CD4-positive, alpha-beta T cell treated with Interleukin-6 for 4 hours (primary cell): ENCODE measurements at regions not wholly inside any gene's neighbourhood (a gene's known extent, or its start where the extent isn't known, plus 50 kb on each side); places are given as distances from the start of the nearest gene placed in this dataset.
A peak's percentile ranks its signal among the peaks of the same experiment; 100 is the strongest.
"Not testable (repeated sequence)": the region's sequence is repeated elsewhere in the genome, so short reads cannot be mapped to it uniquely, and the experiment has no call there.

Experiments used
- DNase-seq: peaks from one replicate; pipeline ENCODE4 v3.0.0-alpha.2; 2020; ENCODE audit warnings: mixed read lengths

DNA sequence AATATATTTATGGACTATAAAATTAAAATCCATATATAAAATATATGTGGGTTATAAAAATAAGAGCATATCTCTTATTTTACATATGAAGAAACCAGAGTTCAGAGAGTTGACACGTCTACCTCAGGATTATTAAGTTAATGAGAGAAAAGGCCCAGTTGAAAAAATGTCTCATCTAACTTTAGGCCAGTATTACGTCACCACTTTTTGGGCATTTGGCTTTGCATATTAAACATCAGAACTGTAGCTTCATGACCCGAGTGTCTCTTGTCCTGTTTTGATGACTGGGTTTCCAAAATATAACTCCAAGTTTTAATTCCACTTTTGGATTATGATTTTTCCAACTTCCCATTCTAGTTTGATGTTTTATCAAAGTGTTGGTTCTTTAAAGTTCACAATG is 1026.1 kb downstream of the SLC6A15 start:
- DNase-seq: no peak

DNA sequence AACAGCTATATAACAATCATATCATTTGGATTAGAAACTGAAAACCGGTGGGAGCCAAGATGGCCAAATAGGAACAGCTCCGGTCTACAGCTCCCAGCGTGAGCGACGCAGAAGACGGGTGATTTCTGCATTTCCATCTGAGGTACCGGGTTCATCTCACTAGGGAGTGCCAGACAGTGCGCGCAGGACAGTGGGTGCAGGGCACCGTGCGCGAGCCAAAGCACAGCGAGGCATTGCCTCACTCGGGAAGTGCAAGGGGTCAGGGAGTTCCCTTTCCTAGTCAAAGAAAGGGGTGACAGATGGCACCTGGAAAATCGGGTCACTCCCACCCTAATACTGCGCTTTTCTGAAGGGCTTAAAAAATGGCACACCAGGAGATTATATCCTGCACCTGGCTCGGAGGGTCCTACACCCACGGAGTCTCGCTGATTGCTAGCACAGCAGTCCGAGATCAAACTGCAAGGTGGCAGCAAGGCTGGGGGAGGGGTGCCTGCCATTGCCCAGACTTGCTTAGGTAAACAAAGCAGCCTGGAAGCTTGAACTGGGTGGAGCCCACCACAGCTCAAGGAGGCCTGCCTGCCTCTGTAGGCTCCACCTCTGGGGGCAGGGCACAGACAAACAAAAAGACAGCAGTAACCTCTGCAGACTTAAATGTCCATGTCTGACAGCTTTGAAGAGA is 1041.5 kb downstream of the SLC6A15 start:
- not testable (repeated sequence) for DNase-seq

DNA sequence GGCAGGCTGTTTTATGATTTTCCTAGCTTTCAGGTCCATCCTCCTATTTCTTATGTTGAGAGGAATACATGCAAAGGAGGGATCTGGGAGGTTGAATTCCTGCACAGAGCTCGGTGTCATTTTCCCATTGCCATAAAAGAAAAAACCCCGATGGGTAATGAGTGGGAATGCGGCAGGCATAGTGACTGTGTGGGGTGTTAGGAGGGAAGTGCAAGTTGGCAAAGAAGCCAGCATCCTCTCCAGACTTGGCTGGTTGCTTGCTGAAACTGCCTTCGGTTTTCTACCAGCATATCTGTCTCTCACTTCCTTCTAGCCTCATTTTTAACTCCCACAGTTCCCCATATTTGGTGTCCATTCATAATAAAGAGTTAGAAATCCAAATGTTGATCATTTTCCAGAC is 1046.1 kb downstream of the SLC6A15 start:
- no peak for DNase-seq

DNA sequence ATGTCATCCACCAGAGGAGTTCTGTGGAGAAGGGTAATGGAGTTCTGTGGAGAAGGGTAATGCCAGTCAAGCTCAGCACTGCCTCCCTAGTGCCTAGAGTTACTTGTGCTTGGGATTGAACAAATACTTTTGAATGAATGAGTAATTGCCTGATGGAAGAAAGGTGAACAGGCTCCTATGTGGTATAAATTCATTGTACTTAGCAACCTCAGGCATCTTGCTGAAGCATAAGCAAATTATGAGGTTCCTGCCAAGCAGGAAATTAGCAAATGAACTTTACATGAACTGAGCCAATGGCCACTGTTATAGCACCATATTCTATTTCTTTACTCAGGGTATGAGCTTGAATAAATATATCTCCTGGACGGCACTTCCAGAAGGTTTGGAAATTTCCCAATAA is 1047.2 kb downstream of the SLC6A15 start:
- no peak for DNase-seq

DNA sequence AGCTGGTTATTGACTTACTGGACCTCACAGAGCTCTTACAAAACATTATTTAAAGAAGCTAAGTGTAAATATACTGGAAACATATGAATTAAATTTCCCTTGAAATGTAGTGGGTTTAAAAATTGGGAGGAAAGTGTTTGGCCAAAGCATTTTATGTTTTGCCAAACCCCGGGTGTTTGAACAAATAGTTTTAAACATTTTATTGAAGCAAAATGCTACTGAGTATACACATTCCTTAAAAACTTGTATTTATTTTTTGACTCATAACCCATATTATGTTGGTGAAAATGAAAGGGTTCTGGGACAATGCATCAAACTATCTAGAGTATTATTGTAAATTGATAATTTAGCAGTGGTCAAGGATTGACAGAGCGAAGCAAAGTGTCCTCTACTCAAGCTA is 1048.5 kb downstream of the SLC6A15 start:
- DNase-seq: no peak

DNA sequence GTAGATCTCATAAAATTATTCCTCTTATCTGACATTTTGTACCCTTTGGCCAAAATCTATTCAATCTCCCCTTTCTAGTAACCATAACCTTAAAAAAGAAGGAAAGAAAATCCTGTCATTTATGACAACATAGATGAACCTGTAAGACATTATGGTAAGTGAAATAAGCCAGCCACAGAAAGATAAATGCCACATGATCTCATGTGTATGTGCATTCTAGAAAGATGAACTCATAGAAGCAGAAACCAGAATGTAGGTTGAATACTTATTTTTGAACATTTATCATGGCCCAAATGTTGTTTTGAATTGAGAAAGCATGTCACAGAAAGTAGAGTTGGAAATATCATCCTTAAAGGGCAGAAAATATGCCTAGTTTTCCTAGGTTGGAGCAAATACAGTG is 1053.6 kb downstream of the SLC6A15 start:
- DNase-seq: no peak

DNA sequence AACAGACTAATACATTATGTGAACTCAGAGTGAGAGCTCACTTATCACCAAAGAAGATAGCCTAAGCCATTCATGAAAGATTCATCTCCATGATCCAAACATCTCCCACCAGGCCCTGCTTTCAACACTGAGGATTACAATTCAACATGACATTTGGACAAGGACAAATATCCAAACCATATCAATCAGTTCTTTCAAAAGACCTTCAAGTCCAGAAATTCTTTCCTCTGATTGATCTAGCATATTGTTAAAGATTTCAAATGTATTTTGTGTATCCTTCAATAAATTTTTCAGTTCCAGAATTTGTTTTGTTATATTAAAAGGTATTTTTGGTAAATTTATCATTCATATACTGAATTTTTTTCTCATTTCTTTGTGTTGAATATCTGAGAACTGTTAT is 1055.8 kb downstream of the SLC6A15 start:
- no peak for DNase-seq

DNA sequence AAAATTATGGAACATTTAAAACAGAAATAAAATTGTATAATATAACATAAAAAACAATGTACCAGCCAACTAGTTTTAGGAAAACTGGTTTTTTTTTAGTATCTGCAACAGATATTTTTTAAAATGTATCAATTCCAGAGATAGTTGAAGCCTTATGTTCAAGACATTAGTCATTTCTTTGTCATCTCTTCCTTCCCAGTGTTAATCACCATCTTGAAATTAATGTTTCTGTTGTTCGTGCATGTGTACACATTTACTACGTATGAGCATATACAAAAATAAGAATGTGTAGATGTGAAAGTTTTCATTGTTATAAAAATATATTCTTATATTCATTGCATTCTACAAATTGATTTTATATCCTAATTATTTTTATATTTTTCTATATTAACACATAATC is 1062.1 kb downstream of the SLC6A15 start:
- no peak for DNase-seq

DNA sequence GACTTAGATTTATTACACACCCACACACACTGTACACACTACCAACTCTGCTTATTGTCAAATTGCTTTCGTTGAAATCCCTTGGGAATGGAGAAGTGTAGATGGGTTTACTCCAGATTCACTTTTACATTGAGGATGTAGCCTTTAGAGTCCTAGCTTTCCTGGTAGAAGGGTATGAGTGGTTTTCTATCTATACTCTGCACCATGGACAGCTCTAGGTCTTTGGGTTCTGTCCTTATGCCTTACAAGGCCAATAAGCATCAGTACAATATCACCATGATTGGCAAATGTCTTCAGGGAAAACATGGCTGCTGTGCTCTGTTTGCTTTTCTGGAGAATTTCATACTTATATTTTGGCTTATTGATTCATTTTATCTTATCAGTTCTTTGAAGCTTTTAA is 1063.9 kb downstream of the SLC6A15 start:
- no peak for DNase-seq

DNA sequence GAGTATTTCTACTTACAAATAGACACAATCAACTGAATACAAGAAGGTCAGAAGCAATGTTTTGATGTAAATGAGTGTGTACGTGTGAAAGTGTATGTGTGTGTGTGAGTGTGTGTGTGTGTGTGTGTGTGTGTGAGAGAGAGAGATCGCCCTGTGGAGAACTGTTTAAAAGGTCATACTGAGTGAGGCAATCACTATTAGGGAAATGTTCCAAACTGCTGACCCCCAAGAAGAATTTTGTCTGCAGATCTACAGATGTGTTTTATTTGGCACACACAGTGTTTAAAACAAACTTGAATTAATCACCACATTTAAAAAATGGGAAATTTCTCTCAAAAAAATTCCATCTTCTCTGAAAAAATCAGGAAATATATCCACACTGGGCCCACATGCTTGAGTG is 1069.1 kb downstream of the SLC6A15 start:
- DNase-seq: no peak

DNA sequence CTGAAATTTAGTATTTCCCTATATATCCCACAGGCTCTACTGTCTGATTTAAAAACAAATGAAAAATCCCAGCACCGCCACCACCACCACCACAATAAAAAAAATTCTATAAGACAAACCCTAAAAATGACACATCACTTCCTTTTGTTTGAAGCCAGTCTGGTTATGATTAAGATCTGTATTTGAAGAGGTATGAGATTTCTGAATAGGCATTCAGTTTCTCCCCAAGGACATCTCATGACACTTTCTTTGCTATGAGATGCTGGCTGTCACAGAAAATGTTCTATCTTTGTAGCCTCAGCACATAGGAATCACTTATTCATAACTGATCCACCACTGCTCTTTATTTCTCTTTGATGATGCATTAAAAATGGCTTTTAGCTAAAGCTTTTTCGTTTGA is 1071.0 kb downstream of the SLC6A15 start:
- no peak for DNase-seq

DNA sequence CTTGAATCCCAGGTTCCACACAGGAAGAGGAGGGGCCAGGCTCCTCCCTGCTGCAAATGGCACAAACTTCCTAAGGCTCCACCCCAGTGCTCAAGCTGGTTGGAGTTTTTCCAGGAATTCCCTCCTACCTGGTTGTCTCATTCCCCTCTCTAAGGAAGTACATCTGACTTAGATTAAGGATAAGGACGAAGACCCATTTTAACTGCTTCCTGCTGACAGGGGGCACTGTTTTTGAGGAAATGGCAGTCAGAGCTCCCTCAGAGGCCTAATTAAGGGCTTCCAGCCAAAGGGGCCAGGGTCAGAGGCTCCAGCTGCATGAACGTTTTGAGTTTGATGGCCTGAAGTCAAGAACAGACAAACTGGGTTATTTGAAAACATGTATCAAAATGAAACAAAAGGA is 1084.7 kb downstream of the SLC6A15 start:
- no peak for DNase-seq

DNA sequence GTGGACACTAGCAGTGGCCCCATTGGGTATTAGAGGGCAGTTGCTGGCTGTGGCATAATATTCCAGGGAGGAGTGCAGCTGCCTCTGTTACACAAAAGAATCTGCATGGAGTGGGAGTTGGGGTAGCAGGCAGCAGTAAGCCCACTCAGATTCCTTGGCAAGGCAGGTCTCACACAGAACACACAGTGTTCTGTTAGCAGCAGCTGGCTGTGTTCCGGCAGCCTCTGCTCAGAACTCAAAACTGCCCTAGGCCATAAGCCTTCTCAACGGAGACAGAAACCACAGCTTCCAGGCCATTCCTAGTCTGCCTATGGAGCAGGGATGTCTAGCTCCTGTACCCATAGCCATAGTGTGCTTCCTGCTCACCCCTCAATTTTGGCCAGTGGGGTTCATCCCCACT is 1085.4 kb downstream of the SLC6A15 start:
- no peak for DNase-seq

DNA sequence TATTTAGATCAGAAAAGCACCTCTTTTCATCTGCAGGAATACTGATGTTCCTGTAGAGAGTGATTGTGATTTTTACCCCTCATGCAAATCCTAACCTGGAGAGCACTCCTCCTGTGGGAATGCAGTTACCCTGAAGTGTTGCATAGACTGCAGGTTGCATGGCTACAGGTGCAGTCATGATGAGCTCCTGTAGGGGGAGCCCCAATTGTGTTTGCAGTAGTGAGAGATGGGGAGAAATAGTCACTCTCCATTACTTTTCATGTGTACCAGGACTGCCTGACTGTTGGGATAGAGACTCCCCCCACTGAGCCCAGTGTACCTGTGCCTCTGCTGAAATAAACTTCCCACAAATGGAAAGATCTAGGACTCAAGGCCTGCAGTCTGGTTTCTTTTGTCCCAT is 1086.5 kb downstream of the SLC6A15 start:
- DNase-seq: peak; percentile 1

DNA sequence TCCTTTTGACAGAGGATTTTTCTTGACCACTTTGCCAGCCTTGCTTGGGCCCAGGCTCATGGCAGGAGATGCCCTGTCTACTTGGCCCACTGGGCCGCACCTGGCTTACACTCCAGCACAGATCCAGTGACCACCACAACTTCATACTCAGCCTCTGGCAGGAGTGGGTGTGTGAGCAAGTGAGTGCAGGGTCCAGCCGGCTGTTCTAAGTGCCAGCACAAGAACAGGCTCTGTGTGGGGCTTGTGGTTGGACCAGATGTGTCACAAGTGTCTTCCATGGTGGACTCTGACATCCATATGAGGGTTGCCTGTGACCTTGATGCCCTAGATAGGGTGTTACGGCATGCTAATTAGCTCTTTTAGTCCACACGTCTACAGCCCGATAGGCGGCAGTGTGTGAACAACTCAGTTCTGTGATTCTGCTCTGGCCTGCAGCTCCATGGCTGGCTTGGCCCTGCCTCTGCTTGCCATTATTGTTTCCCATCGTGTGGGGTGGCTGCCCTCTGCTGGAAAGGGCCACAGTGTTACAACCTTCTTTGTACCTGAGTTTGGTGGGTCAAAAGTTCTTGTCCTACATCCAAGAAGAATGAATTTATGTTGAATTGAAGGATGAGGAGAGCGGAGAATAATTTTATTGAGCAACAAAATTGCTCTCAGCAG is 1089.1 kb downstream of the SLC6A15 start:
- DNase-seq: peak; percentile 3

DNA sequence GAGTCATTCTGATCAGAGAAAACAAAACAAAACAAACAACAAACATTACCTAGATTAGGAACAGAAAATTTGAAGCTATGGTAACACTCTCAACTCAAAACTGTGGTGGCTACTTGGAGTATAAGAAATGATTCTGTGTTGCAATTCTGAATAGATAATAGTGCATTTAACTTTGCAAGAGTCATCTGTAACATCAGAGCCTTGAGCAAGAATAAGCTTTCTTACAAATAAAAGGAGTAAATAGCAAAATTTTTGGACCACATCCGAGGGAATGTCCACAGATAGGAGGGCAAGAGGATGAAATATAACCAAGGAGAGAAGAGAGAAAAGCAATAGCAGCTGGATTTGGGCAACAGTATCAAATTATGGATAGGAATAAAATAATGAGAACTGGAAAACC is 1090.6 kb downstream of the SLC6A15 start:
- DNase-seq: no peak

DNA sequence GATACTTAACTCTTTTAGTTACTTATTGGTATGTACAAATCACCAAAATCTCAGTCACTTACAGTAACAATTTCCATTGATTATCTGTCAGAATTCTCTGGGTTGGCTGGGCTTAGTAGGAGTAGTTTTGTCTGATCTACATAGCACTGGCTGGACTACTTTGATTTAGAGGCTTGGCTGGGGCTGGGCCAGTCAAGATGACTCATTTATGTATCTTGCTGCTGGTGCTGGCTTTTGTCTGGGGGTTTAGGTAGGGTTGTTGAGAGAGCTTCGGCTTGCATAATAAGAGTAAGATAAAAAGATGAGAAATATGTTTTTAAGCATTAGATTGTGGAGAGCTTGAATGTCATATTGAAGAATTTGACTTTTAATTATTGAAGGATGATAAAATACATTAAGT is 1093.7 kb downstream of the SLC6A15 start:
- DNase-seq: no peak

DNA sequence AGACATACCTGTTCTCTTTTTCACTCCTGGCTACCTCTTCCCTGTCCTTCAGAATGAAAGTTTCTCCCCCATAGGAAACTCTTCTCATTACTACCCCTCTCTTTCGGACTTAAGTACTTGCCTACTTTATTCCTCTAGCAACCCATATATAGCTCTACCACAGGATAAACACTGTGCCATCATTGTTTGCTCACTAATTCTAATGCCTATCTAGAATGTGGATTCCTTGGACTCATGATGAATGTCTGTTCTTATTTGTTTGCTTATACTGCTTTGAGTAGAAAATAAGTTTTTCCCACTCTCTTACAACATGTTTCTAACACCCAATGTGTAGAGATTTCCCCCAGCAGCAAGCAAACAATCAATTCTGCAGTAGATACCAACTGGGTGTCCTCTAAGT is 1094.9 kb downstream of the SLC6A15 start:
- DNase-seq: no peak

DNA sequence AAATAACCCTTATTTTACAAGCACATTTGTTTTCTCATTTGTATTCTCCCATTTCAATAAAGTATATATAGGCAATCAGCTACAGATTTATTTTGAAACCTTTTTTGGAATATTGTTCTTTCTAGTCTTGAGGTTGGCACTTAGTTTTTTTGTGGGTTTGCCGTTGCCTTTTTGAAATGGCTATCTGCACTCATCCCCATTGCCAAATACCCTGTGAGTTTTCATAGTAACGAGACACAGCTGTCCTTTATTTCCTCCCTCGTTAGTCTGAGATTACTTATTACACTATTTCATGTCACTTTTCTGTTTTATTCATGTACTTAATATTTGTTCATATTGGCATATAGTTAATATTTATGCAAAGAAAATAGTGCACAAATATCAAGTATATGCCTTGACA is 1104.0 kb downstream of the SLC6A15 start:
- DNase-seq: no peak

DNA sequence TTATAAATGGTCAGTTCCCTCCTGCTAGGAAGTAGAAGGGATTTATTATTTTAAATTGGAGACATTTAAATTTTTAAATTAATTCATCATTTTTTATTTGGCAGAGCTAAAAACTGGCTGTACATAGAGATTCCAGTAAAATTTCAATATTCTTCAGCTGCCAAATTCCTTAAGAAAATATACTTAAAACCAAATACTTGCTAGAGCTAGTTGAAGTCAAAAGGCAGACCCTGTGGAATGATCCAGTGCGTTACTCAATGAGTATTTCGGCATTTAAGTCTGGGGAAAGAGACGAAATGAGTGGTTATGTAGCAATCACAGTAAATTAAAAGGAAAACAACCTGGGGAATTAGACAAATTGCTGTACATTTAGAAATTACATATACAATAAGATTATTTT is 1104.7 kb downstream of the SLC6A15 start:
- no peak for DNase-seq

DNA sequence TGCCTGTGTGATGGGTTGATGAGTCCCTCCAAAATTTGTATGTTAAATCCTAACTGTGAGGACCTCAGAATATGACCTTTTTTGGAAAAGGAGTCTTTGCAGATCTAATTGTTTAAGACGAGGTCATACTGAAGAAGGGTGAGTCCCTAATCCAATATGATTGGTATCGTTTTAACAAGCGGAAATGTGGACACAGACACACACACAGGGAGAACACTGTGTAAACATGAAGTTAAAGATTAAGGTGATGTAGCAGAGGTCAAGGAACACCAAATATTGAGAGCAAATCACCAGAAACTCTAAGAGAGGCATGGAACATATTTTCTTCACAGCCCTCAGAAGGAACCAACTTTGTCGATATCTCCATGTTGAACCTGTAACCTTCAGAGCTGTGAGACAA is 1106.7 kb downstream of the SLC6A15 start:
- no peak for DNase-seq

DNA sequence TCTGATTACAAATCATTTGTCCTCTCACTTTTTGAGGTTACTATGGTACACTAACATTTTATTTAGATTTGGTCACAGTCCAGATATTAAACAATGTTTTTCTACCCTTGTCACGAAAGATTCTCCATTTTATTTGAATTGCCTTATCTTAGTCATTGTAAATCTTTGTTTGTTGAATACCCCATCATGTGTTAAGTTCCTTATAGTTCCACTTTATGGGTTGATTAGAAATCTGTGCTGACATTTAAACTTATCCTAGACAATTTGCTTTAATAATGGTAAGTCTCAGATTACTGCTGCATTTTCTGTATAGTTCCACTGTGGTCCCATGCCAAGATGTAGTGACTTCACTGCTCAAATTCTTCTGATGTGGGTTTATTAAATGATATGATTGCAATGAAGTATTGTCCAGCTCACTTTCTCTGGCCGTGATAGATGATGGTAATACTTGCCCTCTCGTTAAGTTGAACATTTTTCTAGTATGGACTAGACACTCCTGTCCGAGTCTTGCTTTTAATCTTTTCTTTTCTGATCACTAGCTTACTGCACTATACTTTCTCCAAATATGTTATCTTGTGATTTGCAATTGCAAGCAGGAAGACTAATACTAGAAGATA is 1107.3 kb downstream of the SLC6A15 start:
- DNase-seq: no peak

DNA sequence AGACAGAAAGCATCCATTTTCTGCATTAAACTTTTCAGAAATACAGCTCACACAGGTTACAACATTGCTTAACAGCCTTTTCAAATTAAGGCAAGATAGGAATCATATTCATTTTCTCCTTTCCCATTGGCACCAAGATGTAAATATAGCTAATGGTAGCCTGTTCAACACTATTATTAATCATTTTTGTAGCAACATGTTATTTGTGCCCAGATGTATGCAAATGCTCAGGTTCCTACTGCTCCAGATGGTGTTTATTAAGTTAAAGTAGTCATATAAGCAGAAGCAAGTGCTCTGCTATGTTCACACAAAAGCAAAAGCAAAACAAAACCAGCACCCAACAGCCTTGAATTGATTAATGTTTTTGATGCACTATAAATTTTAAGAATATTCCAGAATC is 1110.6 kb downstream of the SLC6A15 start:
- DNase-seq: no peak

DNA sequence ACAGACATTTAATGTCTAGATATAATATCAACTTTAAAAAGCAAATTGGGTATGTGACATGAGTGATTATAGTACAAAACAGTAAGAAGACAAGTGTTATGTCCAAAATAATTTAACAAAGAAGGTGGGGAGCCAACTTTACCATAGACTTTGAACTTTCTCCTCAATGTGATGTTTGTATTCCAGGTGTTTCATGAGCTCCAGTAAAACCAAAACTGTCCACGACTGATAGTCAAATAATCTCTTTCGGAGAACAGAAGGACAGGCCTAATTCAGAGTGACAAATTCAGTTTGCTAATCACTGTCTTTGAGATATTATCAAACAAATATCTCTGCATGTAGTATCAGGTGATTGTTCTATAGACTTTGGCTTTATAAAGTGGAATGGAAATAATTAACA is 1112.6 kb downstream of the SLC6A15 start:
- no peak for DNase-seq

DNA sequence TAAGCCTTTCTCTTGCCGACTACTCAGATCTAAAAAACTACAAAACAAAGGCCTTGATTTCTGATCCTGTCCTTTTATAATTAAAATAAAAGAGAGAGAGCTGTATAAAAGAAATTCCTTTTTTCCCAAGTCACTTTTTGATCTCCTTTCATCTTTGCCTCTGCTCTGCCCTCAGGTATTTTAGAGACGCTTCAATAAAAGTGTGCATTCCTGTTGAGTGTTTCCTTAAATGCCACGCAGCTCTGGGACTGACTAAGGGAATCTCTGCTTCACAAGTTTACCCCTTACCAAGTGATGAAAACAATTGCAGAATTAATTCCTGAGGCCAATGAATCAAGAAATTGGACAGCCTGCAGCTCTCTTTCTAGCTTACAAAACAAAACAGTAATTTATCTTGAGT is 1109.8 kb downstream of the TMTC2 start:
- no peak for DNase-seq
